ENCODE measurements at regions not wholly inside any gene's neighbourhood (a gene's known extent, or its start where the extent isn't known, plus 50 kb on each side); places are given as distances from the start of the nearest gene placed in this dataset.
A peak's percentile ranks its signal among the peaks of the same experiment; 100 is the strongest.

- no peak overlapping the region for H3K4me3 ChIP-seq (ENCODE audit: low read length)
- DNase-seq (ENCODE audit: low read depth), result no peak
- no peak for TF ChIP-seq CTCF (conservative IDR thresholded peaks at IDR 0.05; ENCODE audit: low read depth, low read length)
These were observed 115.2 kb upstream of the TMCO5A start for GRCh38 chr15:37819191-37819590.

- TF ChIP-seq CTCF (conservative IDR thresholded peaks at IDR 0.05; ENCODE audit: low read depth, low read length), result no peak
- H3K4me3 ChIP-seq (ENCODE audit: low read length), result no peak overlapping the region
- DNase-seq (ENCODE audit: low read depth), result no peak
These were observed 113.9 kb upstream of the TMCO5A start for GRCh38 chr15:37820380-37821128.

GRCh38 chr15:37823601-37824275 is 110.7 kb upstream of the TMCO5A start:
- no peak for TF ChIP-seq CTCF (conservative IDR thresholded peaks at IDR 0.05; ENCODE audit: low read depth, low read length)
- no peak for DNase-seq (ENCODE audit: low read depth)
- H3K4me3 ChIP-seq (ENCODE audit: low read length), result no peak overlapping the region

GRCh38 chr15:37824717-37825382 is 109.6 kb upstream of the TMCO5A start:
- peak; percentile 90 for DNase-seq (ENCODE audit: low read depth)
- no peak overlapping the region for H3K4me3 ChIP-seq (ENCODE audit: low read length)
- TF ChIP-seq CTCF (conservative IDR thresholded peaks at IDR 0.05; ENCODE audit: low read depth, low read length), result peak; percentile 45

- no peak overlapping the region for H3K4me3 ChIP-seq (ENCODE audit: low read length)
- peak; percentile 24 for DNase-seq (ENCODE audit: low read depth)
- TF ChIP-seq CTCF (conservative IDR thresholded peaks at IDR 0.05; ENCODE audit: low read depth, low read length), result no peak
These were observed 97.2 kb upstream of the TMCO5A start for GRCh38 chr15:37837276-37837675.

GRCh38 chr15:37847776-37848175 is 86.7 kb upstream of the TMCO5A start:
- TF ChIP-seq CTCF (conservative IDR thresholded peaks at IDR 0.05; ENCODE audit: low read depth, low read length), result no peak
- no peak for DNase-seq (ENCODE audit: low read depth)
- H3K4me3 ChIP-seq (ENCODE audit: low read length), result no peak overlapping the region
